Tibial artery (tissue), 4 donors: ENCODE measurements at regions not wholly inside any gene's neighbourhood (a gene's known extent, or its start where the extent isn't known, plus 50 kb on each side); places are given as distances from the start of the nearest gene placed in this dataset.
A peak's percentile ranks its signal among the peaks of the same experiment; 100 is the strongest.
"Not testable (repeated sequence)": the region's sequence is repeated elsewhere in the genome, so short reads cannot be mapped to it uniquely, and the experiment has no call there.

Experiments used
- DNase-seq, 2 donors: peaks; one replicate each; pipeline ENCODE4 v3.0.0-alpha.2; 2019
- H3K27ac ChIP-seq, 2 donors: fragments of 200-600 bp; sonication (generic) in 1 of 2; 1 replicate in 1 of 2; 2 replicates in 1 of 2; pipeline ENCODE4 v1.5.1; 2018 to 2019; ENCODE audit warnings: mild to moderate bottlenecking in 1 of 2
- H3K27me3 ChIP-seq, 2 donors: fragments of 200-600 bp; sonication (generic) in 1 of 2; one replicate each; pipeline versions ENCODE4 v1.5.1 to v1.6.0; 2016 to 2019
- H3K36me3 ChIP-seq, 3 donors: fragments of 200-600 bp; sonication (generic) in 2 of 3; one replicate each; pipeline ENCODE4 v1.5.1; 2016 to 2019; ENCODE audit warnings: mild to moderate bottlenecking in 2 of 3
- H3K4me1 ChIP-seq, 4 donors: fragments of 200-600 bp; sonication (generic) in 2 of 4; 1 replicate in 3 of 4; 2 replicates in 1 of 4; pipeline ENCODE4 v1.5.1; 2016 to 2019
- H3K4me3 ChIP-seq, 2 donors: fragments of 200-600 bp; sonication (generic) in 1 of 2; 1 replicate in 1 of 2; 2 replicates in 1 of 2; pipeline ENCODE4 v1.5.1; 2018 to 2019; ENCODE audit warnings: mild to moderate bottlenecking in 2 of 2
- H3K9me3 ChIP-seq, 3 donors: fragments of 200-600 bp; sonication (generic) in 1 of 3; one replicate each; pipeline ENCODE4 v1.5.1; 2016 to 2019
- intact Hi-C: fragments of 100-400 bp; cut with DNase I; formaldehyde crosslinking; loops from one replicate; pipeline ENCODE4 v1.15.0; 2023; ENCODE audit warnings: low total_unique reads

DNA sequence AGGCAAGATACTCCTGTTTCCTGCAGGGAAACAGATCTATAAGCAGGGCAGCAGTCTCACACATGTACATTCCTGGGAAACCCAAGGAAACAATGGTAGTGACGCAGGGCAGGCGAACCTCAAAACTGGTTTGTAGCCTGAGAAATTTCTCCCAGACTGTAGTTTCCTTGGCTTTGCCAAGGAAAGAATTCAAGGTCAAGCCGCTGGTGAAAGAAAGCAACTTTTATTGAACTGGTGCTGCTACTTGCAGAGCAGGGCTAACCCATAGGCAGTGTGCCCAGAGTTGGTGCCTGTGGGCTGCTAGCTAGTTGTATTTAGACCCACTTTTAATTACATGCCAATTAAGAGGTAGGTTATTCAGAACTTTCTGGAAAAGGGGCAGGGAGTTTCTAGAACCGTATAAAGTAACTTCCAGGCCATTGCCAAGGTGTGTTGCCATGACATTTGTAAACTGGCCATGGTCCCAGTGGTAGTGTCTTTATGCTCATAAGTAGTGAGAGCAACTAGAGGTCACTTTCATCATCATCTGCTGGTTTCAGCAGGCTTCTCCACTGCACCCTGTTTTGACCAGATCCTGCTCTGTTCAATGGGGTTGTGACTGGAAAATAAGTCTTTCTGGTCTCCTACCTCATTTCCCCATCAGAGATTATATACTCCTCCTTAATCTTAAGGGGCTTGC lies 89.7 kb downstream of the PPIAL4C start:
- H3K27me3 ChIP-seq, intact Hi-C loops, H3K27ac ChIP-seq, H3K36me3 ChIP-seq, H3K4me1 ChIP-seq, DNase-seq, H3K4me3 ChIP-seq, H3K9me3 ChIP-seq: not testable (repeated sequence)

DNA sequence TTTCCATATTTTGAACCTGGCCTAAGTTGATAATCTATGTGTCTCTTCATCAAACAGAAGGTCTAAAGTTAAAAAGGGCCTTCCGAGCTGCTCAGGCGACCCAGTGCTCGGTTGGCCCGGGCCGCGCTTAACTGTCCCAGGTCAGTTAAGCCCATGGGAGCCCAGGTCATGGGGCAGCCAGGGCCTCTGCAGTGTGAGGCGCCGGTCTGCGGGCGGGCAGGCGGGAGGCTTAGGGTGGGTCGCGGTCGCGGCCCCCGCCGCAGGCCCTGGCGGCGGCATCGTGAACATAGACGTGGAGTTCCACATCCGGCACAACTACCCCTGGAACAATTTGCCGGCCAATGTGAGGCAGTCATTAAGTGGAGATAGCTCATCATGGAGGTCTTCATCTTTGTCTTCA lies 91.3 kb downstream of the PPIAL4C start:
- intact Hi-C loops: not testable (repeated sequence)

DNA sequence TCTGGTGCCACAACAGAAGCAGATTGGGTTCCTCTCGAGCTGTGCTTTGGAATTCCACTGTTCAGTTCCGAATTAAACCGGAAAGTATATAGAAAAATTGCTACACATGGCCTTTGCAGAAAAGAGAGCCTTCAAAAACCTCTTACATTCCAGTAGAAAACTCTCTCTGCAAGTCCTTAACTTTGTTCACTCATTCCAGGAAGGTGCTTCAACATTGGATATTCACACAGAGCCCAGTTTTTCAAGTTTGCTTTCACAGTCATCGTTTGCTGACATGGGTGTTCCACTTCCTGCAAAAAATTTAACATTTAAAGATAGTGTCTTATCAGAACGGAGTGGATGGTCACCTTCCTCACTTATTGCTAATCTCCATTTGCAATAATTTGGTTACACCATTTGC lies 93.7 kb downstream of the PPIAL4C start:
- H3K4me3 ChIP-seq, H3K4me1 ChIP-seq, H3K9me3 ChIP-seq, H3K27me3 ChIP-seq, H3K27ac ChIP-seq, H3K36me3 ChIP-seq, DNase-seq, intact Hi-C loops: not testable (repeated sequence)

More for the DNA sequence above, 91.3 kb downstream of the PPIAL4C start:
- not testable (repeated sequence) for DNase-seq, H3K9me3 ChIP-seq, H3K4me3 ChIP-seq, H3K27ac ChIP-seq, H3K27me3 ChIP-seq, H3K4me1 ChIP-seq, H3K36me3 ChIP-seq

DNA sequence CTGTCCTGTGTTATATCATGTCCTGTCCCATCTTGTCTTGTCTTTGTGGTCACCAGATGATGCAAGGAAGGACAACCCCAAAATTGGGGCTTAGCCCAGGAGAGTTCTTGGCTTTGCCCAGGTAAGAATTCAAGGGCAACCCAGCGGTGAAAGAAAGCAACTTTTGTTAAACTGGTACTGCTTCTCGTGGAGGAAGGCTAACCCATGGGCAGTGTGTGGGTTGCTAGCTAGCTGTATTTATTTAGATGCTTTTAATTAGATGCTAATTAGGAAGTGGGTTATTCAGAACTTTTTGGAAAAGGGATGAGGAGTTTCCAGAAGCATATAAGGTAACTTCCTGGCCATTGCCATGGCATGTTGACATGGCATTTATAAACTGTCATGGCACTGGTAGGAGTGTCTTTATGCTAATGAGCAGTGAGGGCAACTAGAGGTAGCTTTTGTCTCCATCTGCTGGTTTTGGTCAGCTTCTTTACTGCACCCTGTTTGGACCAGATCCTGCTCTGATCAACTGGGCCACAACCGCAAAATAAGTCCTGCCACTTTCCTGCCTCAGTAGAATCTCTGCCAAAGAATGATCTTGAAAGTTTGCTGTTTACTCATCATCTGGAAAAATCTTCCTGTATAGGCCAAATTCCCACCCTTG lies 95.8 kb upstream of the FCGR1A start:
- H3K27ac ChIP-seq, H3K36me3 ChIP-seq, H3K4me1 ChIP-seq, H3K27me3 ChIP-seq, H3K4me3 ChIP-seq, intact Hi-C loops, DNase-seq, H3K9me3 ChIP-seq: not testable (repeated sequence)

DNA sequence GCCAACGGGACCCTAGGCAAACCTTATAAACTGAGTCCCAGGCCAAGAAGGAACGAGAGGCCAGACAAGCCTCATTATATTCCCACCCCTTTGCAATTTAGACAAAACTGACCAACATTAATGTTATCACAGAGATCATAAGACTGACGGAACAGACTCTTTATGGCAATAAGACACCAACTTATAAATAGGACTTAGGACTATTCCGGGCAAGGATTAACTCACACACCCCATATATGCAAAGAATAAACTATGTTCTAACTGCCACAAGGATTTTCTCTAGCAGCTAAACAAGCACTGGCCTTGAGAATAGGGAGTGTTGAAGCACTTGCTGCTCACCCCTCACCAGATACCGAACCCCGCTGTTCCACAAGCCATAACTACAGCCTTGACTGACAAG lies 91.1 kb upstream of the FCGR1A start:
- H3K4me1 ChIP-seq, intact Hi-C loops, H3K27ac ChIP-seq, DNase-seq, H3K36me3 ChIP-seq, H3K9me3 ChIP-seq, H3K27me3 ChIP-seq, H3K4me3 ChIP-seq: not testable (repeated sequence)

DNA sequence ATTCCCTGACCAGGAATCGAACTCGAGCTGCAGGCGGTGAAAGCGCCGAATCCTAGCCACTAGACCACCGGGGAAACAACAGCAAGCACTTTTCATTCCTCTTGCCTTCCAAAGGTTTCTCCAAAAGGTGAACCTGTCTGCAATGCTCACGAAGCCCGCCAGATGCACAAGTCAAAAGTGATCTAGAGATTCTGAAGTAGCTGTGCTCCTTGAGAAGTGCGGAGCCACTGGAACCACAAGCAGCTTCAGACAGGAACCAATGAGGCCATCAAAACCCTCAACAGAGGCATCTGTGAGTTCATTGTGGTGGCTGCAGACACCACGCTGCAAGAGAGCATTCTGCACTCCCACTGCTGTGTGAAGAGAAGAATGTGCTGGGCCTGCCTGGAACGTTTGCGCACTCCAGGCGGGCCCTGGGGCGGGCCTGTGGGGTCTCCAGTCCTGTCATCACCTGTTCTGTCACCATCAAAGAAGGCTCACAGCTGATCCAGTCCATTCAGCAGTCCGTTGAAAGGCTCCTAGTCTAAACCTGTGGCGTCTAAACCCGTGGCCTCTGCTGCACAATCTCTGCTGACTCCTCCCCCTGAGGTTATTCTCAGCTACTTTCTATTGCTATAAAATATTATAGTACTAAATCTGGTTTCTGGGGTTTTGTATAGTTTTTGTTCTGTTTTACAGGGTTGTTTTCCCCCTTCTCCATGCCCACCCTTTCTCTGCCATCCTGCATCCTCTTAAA lies 89.5 kb upstream of the FCGR1A start:
- H3K36me3 ChIP-seq, DNase-seq, H3K4me3 ChIP-seq, H3K9me3 ChIP-seq, H3K27me3 ChIP-seq, H3K4me1 ChIP-seq, intact Hi-C loops, H3K27ac ChIP-seq: not testable (repeated sequence)

DNA sequence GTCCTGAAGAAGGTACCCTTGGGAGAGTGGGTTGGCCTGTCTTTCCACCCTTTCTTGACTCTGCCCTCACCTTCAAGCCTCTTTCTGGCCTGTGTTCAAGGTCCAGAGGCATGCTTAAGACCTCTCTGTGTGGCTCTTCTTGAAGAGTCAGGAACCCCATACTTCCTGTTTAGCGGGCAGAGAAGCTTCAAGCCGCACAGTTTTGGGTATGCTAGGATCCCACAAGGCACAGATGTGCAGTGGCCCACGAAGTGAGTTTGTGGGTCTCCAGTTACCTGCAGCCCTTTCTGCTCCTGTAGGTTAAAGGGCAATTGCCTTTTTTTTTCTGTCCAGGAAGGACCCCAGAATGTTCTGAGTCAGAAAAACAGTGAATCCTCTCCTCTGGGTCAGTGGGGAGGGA lies 87.4 kb upstream of the FCGR1A start:
- H3K27ac ChIP-seq, DNase-seq, intact Hi-C loops, H3K4me1 ChIP-seq, H3K4me3 ChIP-seq, H3K36me3 ChIP-seq, H3K9me3 ChIP-seq, H3K27me3 ChIP-seq: not testable (repeated sequence)

DNA sequence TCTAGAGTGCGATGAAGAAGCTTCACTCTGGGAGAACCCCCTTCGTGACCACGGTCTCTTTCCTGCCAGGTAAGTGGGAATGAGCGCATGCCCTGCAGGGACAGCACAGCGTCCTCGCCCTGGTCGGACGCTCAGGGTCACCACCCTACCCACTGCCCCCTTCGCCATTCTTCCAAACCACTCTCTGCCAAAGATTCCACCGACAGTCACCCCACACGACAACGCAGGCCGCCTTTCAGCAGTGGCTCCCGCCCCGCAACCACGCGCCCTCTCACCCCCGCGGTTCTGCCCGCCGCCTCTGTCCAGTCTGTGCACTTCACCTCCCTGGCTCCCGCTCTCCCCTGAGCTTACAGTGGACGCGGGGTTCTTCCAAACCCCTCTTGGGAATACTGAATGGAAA lies 82.3 kb upstream of the FCGR1A start:
- intact Hi-C loops, H3K4me3 ChIP-seq, H3K9me3 ChIP-seq, H3K4me1 ChIP-seq, H3K36me3 ChIP-seq, H3K27ac ChIP-seq, DNase-seq, H3K27me3 ChIP-seq: not testable (repeated sequence)

DNA sequence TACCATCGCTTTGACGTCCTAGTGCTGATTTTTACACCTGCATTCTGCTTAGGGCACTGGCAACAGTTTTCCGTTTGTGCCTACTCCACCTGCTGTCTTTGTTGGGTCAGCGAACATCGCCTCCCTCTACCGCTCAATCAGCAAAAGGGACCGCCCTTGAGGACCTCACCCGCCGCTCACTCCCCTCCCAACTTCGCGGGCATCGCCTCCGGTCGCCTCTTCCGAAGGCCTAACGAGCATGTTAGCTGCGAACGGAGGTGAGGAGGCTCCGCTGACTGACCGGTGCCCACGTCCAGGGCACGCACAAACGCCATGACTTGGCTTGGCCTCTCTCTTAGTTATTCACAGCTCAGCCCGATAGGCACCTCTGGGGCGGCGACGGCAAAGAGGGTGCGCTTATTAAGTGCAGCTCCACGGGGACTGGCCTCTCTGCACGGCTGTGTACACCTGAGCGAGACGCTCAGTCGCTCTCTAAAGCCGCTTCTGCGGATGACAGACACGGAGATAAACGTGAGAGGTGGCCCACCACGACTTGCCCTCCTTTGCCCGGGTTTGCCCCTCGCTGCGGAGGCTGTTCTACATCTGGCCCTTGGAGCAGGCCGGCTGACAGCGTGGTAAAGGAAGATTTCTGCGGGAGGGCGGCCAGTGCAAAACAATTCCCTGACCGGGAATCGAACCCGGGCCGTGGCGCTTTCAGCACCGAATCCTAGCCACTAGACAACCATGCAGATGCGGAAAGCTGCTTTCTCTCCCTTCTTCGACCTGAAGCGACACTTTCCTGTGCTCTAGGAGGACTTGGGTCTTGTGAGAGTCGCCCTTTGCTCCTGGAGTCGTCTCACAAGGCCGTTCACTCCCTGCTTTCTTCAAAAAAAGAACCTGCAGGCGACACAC lies 81.6 kb upstream of the FCGR1A start:
- H3K4me3 ChIP-seq, H3K4me1 ChIP-seq, H3K9me3 ChIP-seq, H3K36me3 ChIP-seq, H3K27me3 ChIP-seq, DNase-seq, intact Hi-C loops, H3K27ac ChIP-seq: not testable (repeated sequence)

DNA sequence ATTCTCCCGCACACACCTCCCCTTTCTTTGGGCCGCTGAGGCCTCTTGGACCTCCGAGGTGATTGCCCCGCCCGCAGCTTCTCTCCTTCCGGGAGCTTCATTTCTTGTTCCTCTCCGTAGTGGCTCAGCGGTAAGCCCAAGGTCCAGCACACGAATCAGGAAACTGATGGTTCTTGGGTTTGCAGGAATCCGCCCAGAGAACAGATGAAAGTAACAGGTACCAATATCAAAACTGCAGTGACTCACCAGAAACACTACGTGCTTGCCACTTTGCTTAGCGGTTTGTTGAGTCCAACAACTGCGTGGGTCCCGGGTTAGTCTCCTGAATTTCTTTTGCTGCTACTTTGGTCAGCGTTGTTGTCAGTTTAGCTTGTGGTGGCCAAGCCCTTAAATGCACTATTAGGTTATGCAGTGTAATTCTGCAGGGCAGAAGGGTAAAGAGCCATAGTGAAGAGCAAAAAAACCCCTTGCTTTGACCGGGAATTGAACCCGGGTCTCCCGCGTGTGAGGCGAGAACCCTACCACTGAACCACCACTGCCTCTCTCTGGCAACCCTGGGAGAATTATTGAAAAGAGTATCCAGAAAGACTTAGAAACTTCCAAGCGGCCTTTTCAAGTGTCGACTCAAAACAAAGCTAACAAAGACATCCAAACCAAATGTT lies 74.2 kb upstream of the FCGR1A start:
- intact Hi-C loops, H3K27ac ChIP-seq, H3K36me3 ChIP-seq, H3K27me3 ChIP-seq, H3K9me3 ChIP-seq, H3K4me1 ChIP-seq: not testable (repeated sequence)
- DNase-seq: peak; percentile 27 to 66
- peak overlapping the region; percentile 16 to 25 for H3K4me3 ChIP-seq

DNA sequence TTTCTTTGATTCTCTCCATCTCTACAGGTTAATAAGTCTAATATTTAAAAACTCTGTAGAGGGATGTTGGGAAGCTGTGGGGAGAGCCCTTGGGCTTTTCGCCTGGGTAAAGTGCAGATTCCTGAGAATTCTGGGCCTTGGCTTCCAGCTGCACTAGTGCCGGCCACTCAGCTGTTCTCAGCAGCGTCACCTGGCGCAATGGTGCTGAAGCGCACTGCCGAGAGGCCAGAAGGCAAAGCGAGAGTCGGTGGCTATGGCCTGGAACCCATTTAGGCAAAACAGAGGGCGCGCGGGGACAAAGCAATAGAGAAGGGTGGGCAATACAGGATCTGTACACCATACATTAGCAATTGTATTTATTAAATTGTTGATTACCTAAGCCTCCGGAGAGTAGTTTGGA lies 70.8 kb upstream of the FCGR1A start:
- DNase-seq, H3K27ac ChIP-seq, intact Hi-C loops, H3K36me3 ChIP-seq, H3K9me3 ChIP-seq, H3K4me1 ChIP-seq, H3K27me3 ChIP-seq, H3K4me3 ChIP-seq: not testable (repeated sequence)

DNA sequence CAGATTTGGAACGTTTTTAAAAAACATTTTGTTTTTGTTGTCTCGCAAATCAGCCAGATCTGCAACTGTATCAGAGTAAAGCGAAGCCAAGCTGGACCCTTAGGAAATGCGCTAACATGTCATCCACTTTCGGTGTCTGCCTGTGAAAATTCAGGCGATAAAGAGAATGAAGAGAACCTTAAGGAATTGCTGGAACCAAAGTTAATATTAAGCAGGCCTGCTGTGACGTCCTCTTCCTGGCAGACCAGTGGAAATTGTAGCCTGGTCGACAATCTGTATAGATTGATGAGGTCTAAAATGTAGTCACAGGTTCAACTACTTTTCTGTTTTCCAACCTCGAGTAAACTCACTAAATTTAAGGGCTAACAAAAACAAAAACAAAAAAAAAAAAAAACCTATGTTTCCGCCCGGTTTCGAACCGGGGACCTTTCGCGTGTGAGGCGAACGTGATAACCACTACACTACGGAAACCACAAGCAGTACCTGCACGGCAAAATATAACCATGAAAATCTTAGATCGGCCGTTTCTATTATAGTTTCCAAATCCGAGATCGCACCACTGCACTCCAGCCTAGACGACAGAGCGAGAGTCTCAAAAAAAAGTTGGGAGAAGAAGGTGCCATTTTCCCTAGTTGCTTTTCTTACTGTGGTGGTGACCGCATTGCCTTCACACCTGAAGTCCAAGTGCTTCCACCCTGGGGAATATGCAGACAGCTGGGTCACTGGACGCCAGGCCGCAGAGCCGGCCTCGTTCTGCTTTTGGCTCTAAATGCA lies 70.2 kb upstream of the FCGR1A start:
- H3K36me3 ChIP-seq, H3K27ac ChIP-seq, H3K4me3 ChIP-seq, H3K9me3 ChIP-seq, H3K4me1 ChIP-seq, intact Hi-C loops, H3K27me3 ChIP-seq: not testable (repeated sequence)
- DNase-seq: peak in 1 of 2 donors; percentile 20

DNA sequence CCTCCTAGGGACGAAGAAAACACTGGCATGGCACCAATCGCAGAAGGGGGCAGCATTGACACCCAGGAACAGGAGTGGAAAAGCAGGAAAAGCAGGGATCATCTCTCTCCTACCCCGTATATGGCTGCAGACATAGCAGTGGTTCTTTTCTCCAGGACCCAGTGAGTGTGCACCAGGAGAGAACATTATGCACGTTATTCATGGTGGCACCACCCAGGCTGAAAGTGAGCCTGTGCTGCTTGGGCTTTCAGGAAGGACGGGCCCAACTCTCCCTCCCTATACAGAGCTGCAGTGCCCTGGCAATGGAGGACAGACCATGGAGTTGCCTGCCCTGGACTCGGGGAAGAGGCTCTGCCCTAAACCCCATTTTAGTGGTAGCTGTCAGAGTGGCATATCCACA lies 69.0 kb upstream of the FCGR1A start:
- H3K4me1 ChIP-seq, H3K27me3 ChIP-seq, DNase-seq, H3K36me3 ChIP-seq, H3K4me3 ChIP-seq, intact Hi-C loops, H3K27ac ChIP-seq, H3K9me3 ChIP-seq: not testable (repeated sequence)
